Neural progenitor cell (in vitro differentiated cells): ENCODE measurements at regions not wholly inside any gene's neighbourhood (a gene's known extent, or its start where the extent isn't known, plus 50 kb on each side); places are given as distances from the start of the nearest gene placed in this dataset.

ENCODE experiments used
- CTCF ChIP-seq: fragments of 200-600 bp; sonication (generic); IDR thresholded peaks from 2 replicates; pipeline ENCODE4 v1.5.1; 2017; ENCODE audit warnings: antibody characterized with exemption, mild to moderate bottlenecking
- EZH2 ChIP-seq: fragments of 200-600 bp; sonication (generic); IDR thresholded peaks from 2 replicates; pipeline ENCODE4 v1.6.1; 2017; ENCODE audit warnings: antibody characterized with exemption, mild to moderate bottlenecking, moderate library complexity

DNA sequence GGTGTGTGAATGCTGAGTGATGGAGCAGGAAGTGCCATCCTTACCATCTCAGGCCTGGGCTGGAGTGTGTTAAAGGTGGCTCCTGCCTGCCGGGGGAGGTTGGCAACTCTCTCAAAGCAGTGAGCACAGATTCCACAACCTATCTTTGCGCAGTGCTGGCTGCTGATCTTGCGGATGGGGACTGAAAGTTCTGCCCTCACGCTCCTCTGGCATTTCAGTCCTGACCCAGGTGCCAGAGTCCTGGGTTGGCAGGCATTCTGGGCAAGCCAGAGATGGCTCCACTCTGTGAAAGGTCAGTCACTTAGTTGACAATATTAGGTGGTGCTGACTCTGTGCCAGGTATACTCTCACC, 315.5 kb downstream of the RPS24 start:
- TF ChIP-seq CTCF = no peak
- TF ChIP-seq EZH2 = no peak
